ENCODE measurements at regions not wholly inside any gene's neighbourhood (a gene's known extent, or its start where the extent isn't known, plus 50 kb on each side); places are given as distances from the start of the nearest gene placed in this dataset.
A peak's percentile ranks its signal among the peaks of the same experiment; 100 is the strongest.

DNA sequence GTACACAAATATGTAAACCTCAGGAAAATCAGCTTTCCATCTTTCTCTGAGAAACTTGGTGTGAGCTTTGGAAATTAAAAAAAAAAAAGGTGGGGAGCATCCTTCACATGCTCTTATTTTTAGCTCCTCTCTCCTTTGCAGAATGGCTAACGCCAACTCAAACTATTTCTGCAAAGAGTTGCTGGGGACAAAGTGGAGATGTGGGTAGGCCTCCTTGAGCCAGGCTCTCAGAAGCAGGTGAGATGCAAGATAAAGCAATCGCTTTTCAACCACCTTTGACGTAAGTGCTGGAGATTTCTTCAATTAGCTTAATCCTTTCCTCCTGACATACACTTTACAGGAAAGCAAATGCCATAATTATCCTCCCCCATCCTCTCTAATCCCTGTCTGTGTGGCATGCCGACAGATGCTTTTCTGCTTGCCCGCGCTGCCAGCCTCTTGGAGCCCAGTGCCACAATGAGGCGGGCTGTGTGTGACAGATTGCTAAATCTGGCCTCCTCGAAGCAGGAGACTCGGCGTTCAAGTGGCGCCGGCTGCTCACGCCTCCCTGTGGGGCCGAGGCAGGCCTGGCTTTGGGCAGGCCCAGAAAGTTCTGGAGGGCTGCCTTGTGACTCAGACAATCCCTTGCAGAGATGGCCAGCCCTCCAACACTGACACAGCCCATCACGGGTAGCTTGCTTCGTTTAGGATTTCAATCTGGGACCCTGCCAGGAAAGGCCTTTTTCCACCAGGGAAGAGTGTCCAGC, 64.9 kb upstream of the SOD3 start:
- Histone ChIP-seq H3K9me2 (no peaks in the 10 kb centered on the region), H3F3A (replicated peaks; ENCODE audit: insufficient read depth) (no peaks in the 10 kb centered on the region), H2AFZ (ENCODE audit: low read depth) (no peak overlapping the region; the same call in 1 of the 2 replicates), H3K4me1 (ENCODE audit: control insufficient read depth in 1 of 2, insufficient read depth in 2 of 2, low read depth in 1 of 2, low read length in 1 of 2) (peaks cover 0 to 5% of the 10 kb centered on the region in 2 experiments; a peak in 2 of 4 replicates), H3K9ac (no peak overlapping the region), H3K36me3 (replicated peaks in 1 of 2; ENCODE audit: control insufficient read depth in 1 of 2, insufficient read depth in 2 of 2, low read length in 1 of 2) (no peaks in the 10 kb centered on the region), H3K4me2 (no peak overlapping the region), H4K20me1 (ENCODE audit: insufficient read depth) (no peaks in the 10 kb centered on the region), H3K27ac (ENCODE audit: low read depth in 2 of 2, low read length in 1 of 2) (no peak overlapping the region; a peak in 1 of 4 replicates), H3K27me3 (ENCODE audit: insufficient read depth) (no peaks in the 10 kb centered on the region), H3K9me3 (no peaks in the 10 kb centered on the region), H3K4me3 (ENCODE audit: low read depth in 2 of 2, low read length in 1 of 2) (no peak overlapping the region), H3K79me2 (ENCODE audit: insufficient read depth) (no peaks in the 10 kb centered on the region)
- CTCF ChIA-PET = interaction anchor here (1.0 kb wide), 1 partner anchor 637 kb away, joined by 3 read pairs; no protein-coding TSS in a partner anchor
- no peak for DNase-seq
- POLR2A ChIA-PET = no interaction called here
- WGBS (ENCODE audit: low lambda C conversion rate) = 42% methylated on average over 13 of the region's 16 CpGs
- TF ChIP-seq GATA2 (CRISPR knock-in tag; IDR thresholded peaks at IDR 0.05) (no peak), JUND (IDR thresholded peaks at IDR 0.05) (peak; percentile 45; the same call in 1 of the 2 replicates), TEAD4 (IDR thresholded peaks at IDR 0.05; ENCODE audit: borderline replicate concordance, insufficient read depth) (no peak), TAF1 (IDR thresholded peaks at IDR 0.05; ENCODE audit: borderline replicate concordance, low read depth, low read length) (no peak), EP300 (IDR thresholded peaks at IDR 0.05; ENCODE audit: borderline replicate concordance in 1 of 2, low read depth in 1 of 2, low read length in 1 of 2) (peak in 1 of 2 experiments; percentile 24; a peak in 1 of 4 replicates), SMC3 (IDR thresholded peaks at IDR 0.05; ENCODE audit: low read depth, low read length) (no peak), RXRA (IDR thresholded peaks at IDR 0.05; ENCODE audit: borderline replicate concordance, low read depth) (no peak), ELF1 (IDR thresholded peaks at IDR 0.05) (0 out of 2 replicates have a peak, but pooled peaks have one; percentile 19), FOSL2 (IDR thresholded peaks at IDR 0.05; ENCODE audit: borderline replicate concordance, low read depth) (peak; percentile 48; the same call in 1 of the 2 replicates), TCF12 (IDR thresholded peaks at IDR 0.05) (peak; percentile 47; the same call in 1 of the 2 replicates), RFX5 (IDR thresholded peaks at IDR 0.05; ENCODE audit: low read length) (no peak), FOXJ3 (CRISPR knock-in tag; IDR thresholded peaks at IDR 0.05) (no peak), MXI1 (IDR thresholded peaks at IDR 0.05; ENCODE audit: low read depth, low read length) (no peak), EZH2phosphoT487 (IDR thresholded peaks at IDR 0.05; ENCODE audit: borderline replicate concordance, low read depth) (no peak), NFIC (IDR thresholded peaks at IDR 0.05; ENCODE audit: borderline replicate concordance) (peak; percentile 56), SIN3A (IDR thresholded peaks at IDR 0.05; ENCODE audit: borderline replicate concordance, low read depth, low read length) (no peak)
- TF ChIP-seq, protein P1, sequence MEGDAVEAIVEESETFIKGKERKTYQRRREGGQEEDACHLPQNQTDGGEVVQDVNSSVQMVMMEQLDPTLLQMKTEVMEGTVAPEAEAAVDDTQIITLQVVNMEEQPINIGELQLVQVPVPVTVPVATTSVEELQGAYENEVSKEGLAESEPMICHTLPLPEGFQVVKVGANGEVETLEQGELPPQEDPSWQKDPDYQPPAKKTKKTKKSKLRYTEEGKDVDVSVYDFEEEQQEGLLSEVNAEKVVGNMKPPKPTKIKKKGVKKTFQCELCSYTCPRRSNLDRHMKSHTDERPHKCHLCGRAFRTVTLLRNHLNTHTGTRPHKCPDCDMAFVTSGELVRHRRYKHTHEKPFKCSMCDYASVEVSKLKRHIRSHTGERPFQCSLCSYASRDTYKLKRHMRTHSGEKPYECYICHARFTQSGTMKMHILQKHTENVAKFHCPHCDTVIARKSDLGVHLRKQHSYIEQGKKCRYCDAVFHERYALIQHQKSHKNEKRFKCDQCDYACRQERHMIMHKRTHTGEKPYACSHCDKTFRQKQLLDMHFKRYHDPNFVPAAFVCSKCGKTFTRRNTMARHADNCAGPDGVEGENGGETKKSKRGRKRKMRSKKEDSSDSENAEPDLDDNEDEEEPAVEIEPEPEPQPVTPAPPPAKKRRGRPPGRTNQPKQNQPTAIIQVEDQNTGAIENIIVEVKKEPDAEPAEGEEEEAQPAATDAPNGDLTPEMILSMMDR (IDR thresholded peaks at IDR 0.05) = no peak
- TF ChIP-seq, protein P2, sequence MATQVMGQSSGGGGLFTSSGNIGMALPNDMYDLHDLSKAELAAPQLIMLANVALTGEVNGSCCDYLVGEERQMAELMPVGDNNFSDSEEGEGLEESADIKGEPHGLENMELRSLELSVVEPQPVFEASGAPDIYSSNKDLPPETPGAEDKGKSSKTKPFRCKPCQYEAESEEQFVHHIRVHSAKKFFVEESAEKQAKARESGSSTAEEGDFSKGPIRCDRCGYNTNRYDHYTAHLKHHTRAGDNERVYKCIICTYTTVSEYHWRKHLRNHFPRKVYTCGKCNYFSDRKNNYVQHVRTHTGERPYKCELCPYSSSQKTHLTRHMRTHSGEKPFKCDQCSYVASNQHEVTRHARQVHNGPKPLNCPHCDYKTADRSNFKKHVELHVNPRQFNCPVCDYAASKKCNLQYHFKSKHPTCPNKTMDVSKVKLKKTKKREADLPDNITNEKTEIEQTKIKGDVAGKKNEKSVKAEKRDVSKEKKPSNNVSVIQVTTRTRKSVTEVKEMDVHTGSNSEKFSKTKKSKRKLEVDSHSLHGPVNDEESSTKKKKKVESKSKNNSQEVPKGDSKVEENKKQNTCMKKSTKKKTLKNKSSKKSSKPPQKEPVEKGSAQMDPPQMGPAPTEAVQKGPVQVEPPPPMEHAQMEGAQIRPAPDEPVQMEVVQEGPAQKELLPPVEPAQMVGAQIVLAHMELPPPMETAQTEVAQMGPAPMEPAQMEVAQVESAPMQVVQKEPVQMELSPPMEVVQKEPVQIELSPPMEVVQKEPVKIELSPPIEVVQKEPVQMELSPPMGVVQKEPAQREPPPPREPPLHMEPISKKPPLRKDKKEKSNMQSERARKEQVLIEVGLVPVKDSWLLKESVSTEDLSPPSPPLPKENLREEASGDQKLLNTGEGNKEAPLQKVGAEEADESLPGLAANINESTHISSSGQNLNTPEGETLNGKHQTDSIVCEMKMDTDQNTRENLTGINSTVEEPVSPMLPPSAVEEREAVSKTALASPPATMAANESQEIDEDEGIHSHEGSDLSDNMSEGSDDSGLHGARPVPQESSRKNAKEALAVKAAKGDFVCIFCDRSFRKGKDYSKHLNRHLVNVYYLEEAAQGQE (IDR thresholded peaks at IDR 0.05; ENCODE audit: low read depth, low read length) = no peak
- TF ChIP-seq, protein P3, sequence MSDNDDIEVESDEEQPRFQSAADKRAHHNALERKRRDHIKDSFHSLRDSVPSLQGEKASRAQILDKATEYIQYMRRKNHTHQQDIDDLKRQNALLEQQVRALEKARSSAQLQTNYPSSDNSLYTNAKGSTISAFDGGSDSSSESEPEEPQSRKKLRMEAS (IDR thresholded peaks at IDR 0.05; ENCODE audit: low read depth) = peak; percentile 95
- TF ChIP-seq, protein P4, sequence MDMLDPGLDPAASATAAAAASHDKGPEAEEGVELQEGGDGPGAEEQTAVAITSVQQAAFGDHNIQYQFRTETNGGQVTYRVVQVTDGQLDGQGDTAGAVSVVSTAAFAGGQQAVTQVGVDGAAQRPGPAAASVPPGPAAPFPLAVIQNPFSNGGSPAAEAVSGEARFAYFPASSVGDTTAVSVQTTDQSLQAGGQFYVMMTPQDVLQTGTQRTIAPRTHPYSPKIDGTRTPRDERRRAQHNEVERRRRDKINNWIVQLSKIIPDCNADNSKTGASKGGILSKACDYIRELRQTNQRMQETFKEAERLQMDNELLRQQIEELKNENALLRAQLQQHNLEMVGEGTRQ (IDR thresholded peaks at IDR 0.05; ENCODE audit: borderline replicate concordance, low read depth, low read length) = no peak
- TF ChIP-seq, protein P5, sequence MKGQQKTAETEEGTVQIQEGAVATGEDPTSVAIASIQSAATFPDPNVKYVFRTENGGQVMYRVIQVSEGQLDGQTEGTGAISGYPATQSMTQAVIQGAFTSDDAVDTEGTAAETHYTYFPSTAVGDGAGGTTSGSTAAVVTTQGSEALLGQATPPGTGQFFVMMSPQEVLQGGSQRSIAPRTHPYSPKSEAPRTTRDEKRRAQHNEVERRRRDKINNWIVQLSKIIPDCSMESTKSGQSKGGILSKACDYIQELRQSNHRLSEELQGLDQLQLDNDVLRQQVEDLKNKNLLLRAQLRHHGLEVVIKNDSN (IDR thresholded peaks at IDR 0.05; ENCODE audit: borderline replicate concordance, low read depth) = 0 out of 2 replicates have a peak, but pooled peaks have one; percentile 15
- TF ChIP-seq, protein P6, sequence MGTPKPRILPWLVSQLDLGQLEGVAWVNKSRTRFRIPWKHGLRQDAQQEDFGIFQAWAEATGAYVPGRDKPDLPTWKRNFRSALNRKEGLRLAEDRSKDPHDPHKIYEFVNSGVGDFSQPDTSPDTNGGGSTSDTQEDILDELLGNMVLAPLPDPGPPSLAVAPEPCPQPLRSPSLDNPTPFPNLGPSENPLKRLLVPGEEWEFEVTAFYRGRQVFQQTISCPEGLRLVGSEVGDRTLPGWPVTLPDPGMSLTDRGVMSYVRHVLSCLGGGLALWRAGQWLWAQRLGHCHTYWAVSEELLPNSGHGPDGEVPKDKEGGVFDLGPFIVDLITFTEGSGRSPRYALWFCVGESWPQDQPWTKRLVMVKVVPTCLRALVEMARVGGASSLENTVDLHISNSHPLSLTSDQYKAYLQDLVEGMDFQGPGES (IDR thresholded peaks at IDR 0.05; ENCODE audit: low read depth, low read length) = no peak
- TF ChIP-seq, protein P7, sequence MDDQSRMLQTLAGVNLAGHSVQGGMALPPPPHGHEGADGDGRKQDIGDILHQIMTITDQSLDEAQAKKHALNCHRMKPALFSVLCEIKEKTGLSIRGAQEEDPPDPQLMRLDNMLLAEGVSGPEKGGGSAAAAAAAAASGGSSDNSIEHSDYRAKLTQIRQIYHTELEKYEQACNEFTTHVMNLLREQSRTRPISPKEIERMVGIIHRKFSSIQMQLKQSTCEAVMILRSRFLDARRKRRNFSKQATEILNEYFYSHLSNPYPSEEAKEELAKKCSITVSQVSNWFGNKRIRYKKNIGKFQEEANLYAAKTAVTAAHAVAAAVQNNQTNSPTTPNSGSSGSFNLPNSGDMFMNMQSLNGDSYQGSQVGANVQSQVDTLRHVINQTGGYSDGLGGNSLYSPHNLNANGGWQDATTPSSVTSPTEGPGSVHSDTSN (IDR thresholded peaks at IDR 0.05) = peak; percentile 43

All from SK-N-SH (cell line).